GM12891 (cell line): ENCODE measurements at regions not wholly inside any gene's neighbourhood (a gene's known extent, or its start where the extent isn't known, plus 50 kb on each side); places are given as distances from the start of the nearest gene placed in this dataset.

Experiments used
- PAX5 ChIP-seq: IDR thresholded peaks from 2 replicates; pipeline ENCODE4 v1.6.1; 2011; ENCODE audit warnings: low read length, moderate library complexity, mild to moderate bottlenecking; ENCODE audit not compliant: insufficient read depth, severe bottlenecking
- POLR2A ChIP-seq: IDR thresholded peaks from 2 replicates; pipeline ENCODE4 v1.6.1; 2011; ENCODE audit warnings: low read depth, low read length, control low read depth
- POLR2AphosphoS5 ChIP-seq: IDR thresholded peaks from 2 replicates; pipeline ENCODE4 v1.6.1; 2011; ENCODE audit warnings: low read depth, low read length, control low read depth
- POU2F2 ChIP-seq: IDR thresholded peaks from 2 replicates; pipeline ENCODE4 v1.6.1; 2011; ENCODE audit warnings: low read depth, mild to moderate bottlenecking, control low read depth, low read length, moderate library complexity
- SPI1 ChIP-seq: IDR thresholded peaks from 2 replicates; pipeline ENCODE4 v1.6.1; 2011; ENCODE audit warnings: low read depth, low read length, control low read depth
- TAF1 ChIP-seq: IDR thresholded peaks from 2 replicates; pipeline ENCODE4 v1.6.1; 2011; ENCODE audit warnings: low read depth, low read length, control low read depth

- TF ChIP-seq POLR2AphosphoS5 (no peak), POLR2A (no peak), PAX5 (no peak), TAF1 (no peak), POU2F2 (no peak), SPI1 (no peak)
Observed at GRCh38 chr5:104080646-104081175, 518.1 kb upstream of the NUDT12 start.
